ENCODE measurements at regions not wholly inside any gene's neighbourhood (a gene's known extent, or its start where the extent isn't known, plus 50 kb on each side); places are given as distances from the start of the nearest gene placed in this dataset.

DNA sequence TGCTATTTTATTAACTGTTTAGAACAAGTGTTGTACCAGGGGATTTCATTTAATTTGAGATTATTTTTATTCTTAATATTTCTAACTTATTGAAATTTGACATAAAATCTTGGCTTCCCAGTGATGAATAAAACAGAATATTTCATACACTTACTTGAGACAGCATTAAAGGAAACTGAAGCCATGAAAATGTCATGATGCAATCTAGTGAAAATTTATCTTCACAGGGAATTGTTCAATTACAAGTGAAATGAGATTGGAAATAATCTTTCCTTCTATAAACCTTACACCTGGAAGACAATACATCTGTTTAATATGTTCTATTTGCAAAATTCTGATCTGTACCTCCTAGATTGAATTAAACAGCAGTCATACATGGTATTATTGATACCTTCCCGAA, 511.0 kb upstream of the CDH7 start:
- Histone ChIP-seq H3K4me1 (replicated peaks in 1 of 2) (peaks cover 0 to 5% of the 10 kb centered on the region in 2 donors), H3K27me3 (no peaks in the 10 kb centered on the region), H3K27ac (no peak overlapping the region), H3K4me3 (no peak overlapping the region), H3K36me3 (replicated peaks in 1 of 2) (no peaks in the 10 kb centered on the region), H3K9me3 (replicated peaks in 1 of 3) (no peaks in the 10 kb centered on the region)
- intact Hi-C loops (cut with DNase I) = no loop called here
- WGBS, 4 donors = 84 to 95% (median 86%) methylated on average over 1 of the region's 1 CpG
- TF ChIP-seq, protein P1, sequence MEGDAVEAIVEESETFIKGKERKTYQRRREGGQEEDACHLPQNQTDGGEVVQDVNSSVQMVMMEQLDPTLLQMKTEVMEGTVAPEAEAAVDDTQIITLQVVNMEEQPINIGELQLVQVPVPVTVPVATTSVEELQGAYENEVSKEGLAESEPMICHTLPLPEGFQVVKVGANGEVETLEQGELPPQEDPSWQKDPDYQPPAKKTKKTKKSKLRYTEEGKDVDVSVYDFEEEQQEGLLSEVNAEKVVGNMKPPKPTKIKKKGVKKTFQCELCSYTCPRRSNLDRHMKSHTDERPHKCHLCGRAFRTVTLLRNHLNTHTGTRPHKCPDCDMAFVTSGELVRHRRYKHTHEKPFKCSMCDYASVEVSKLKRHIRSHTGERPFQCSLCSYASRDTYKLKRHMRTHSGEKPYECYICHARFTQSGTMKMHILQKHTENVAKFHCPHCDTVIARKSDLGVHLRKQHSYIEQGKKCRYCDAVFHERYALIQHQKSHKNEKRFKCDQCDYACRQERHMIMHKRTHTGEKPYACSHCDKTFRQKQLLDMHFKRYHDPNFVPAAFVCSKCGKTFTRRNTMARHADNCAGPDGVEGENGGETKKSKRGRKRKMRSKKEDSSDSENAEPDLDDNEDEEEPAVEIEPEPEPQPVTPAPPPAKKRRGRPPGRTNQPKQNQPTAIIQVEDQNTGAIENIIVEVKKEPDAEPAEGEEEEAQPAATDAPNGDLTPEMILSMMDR (IDR thresholded peaks at IDR 0.05) = no peak
- no peak for TF ChIP-seq POLR2A (IDR thresholded peaks at IDR 0.05)
- no peak for DNase-seq

DNA sequence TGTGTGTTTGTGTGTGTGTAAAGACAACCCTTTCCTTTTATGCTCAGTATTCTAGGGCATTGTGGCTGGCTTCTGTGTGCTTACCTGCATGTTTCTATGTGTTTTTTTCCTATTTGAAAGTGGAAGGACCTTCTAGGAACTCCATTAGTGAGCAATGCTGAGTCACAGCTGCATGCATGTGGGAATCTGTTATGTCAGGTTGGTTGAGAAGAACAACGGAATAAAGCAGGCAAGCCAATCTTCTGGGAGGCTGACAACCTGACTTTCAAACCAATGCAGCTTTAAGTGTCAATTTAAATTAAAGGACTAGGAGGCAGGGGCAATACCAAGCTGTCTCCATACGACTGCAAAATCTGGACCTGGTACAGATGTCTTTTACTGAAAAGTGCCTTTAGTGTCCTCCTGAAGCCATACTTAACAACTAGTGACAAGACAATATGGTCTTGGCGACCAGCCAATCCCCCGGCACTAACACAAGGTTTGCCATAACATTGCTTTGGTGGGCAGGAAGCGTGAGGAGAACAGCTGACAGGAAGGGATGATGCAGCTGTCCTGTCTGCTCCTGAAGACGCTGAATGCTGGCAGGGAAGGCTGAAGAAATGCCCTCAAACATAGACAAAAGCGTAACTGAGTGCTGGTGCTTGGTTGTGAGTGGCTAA, 514.7 kb upstream of the CDH7 start:
- Histone ChIP-seq H3K4me1 (replicated peaks in 1 of 2) (peaks cover 0 to 5% of the 10 kb centered on the region in 2 donors), H3K9me3 (replicated peaks in 1 of 3) (no peaks in the 10 kb centered on the region), H3K27me3 (no peaks in the 10 kb centered on the region), H3K36me3 (replicated peaks in 1 of 2) (no peaks in the 10 kb centered on the region), H3K4me3 (peak overlapping the region in 1 of 4 donors; percentile 30), H3K27ac (peak overlapping the region in 1 of 5 donors; percentile 0)
- intact Hi-C loops (cut with DNase I) = no loop called here
- TF ChIP-seq, protein P1 (IDR thresholded peaks at IDR 0.05) = no peak
- TF ChIP-seq POLR2A (IDR thresholded peaks at IDR 0.05) = no peak
- WGBS, 4 donors = 8 to 13% (median 12%) methylated on average over 7 of the region's 7 CpGs
- DNase-seq = peak; percentile 35 to 76 (median 53)

DNA sequence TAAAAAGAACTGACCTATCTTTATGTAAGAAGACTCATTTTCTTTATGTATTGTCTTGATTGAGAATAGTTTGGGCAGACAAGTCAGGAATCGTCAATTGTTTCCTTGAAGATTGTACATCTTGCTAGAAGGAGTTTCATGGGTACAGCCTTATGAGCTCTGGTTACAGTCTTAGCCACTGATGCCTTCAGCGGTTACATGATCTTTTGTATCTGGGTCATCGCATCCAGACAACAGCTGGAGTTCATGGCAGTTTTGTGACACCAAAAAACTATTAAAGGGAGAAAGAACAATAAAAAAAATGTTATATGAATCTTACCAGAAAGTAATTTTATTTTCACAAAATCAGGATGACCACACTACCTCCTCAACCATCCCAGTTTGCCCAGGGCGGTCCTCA, 520.5 kb upstream of the CDH7 start:
- WGBS, 4 donors = 88 to 93% (median 91%) methylated on average over 4 of the region's 4 CpGs
- TF ChIP-seq, protein P1 (IDR thresholded peaks at IDR 0.05) = no peak
- TF ChIP-seq POLR2A (IDR thresholded peaks at IDR 0.05) = no peak
- Histone ChIP-seq H3K27me3 (no peaks in the 10 kb centered on the region), H3K4me1 (replicated peaks in 1 of 2) (peaks cover 0 to under 1% of the 10 kb centered on the region in 2 donors), H3K36me3 (replicated peaks in 1 of 2) (no peaks in the 10 kb centered on the region), H3K4me3 (no peak overlapping the region), H3K27ac (no peak overlapping the region), H3K9me3 (replicated peaks in 1 of 3) (no peaks in the 10 kb centered on the region)
- intact Hi-C loops (cut with DNase I) = no loop called here
- DNase-seq = no peak

DNA sequence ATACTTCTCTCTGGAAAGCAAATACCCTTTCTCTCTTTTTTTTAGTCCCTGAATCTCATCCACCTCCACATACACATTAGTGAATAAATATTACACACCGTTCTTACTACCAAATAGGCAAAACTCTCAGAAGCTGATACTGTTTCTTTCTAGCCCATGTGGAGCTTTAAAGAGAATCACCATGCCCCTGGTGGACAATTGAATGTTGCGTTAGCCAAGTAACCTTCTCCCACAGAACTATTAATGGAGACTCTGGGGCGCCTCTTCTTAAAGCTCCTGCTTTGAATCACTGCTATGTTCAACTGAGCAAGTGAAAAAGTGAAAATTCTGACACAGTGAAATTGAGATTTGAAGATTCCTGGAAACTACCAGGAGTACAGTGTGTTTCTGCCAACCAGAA, 522.8 kb upstream of the CDH7 start:
- WGBS, 4 donors = 91 to 97% (median 92%) methylated on average over 3 of the region's 3 CpGs
- Histone ChIP-seq H3K27ac (no peak overlapping the region), H3K36me3 (replicated peaks in 1 of 2) (no peaks in the 10 kb centered on the region), H3K9me3 (replicated peaks in 1 of 3) (no peaks in the 10 kb centered on the region), H3K4me1 (replicated peaks in 1 of 2) (no peaks in the 10 kb centered on the region), H3K4me3 (no peak overlapping the region), H3K27me3 (no peaks in the 10 kb centered on the region)
- TF ChIP-seq POLR2A (IDR thresholded peaks at IDR 0.05) = no peak
- TF ChIP-seq, protein P1 (IDR thresholded peaks at IDR 0.05) = no peak
- no peak for DNase-seq
- intact Hi-C loops (cut with DNase I) = no loop called here

Measured in adrenal gland (tissue), 9 donors.